CD14-positive monocyte (primary cell): ENCODE measurements at regions not wholly inside any gene's neighbourhood (a gene's known extent, or its start where the extent isn't known, plus 50 kb on each side); places are given as distances from the start of the nearest gene placed in this dataset.
A peak's percentile ranks its signal among the peaks of the same experiment; 100 is the strongest.

ENCODE experiments used
- DNase-seq, 3 donors: peaks; one replicate each; pipeline ENCODE4 v3.0.0-alpha.2; 2011 to 2022
- H2AFZ ChIP-seq: 2 replicates; pipeline ENCODE4 v1.6.0; 2012; ENCODE audit warnings: mild to moderate bottlenecking, low read depth, low read length, inconsistent platforms; ENCODE audit not compliant: insufficient read depth, poor library complexity, severe bottlenecking
- H3K27ac ChIP-seq, 2 donors: 1 replicate in 1 of 2; 2 replicates in 1 of 2; pipeline ENCODE4 v1.5.1; 2012 to 2013; ENCODE audit warnings: low read length in 2 of 2, control low read depth in 1 of 2, inconsistent platforms in 1 of 2, low read depth in 1 of 2, mild to moderate bottlenecking in 1 of 2
- H3K27me3 ChIP-seq, 2 donors: one replicate each; pipeline versions ENCODE4 v1.6.0 to v1.6.1; 2011 to 2013; ENCODE audit warnings: low read length in 2 of 2; ENCODE audit not compliant: control insufficient read depth in 2 of 2, insufficient read depth in 2 of 2
- H3K36me3 ChIP-seq, 2 donors: replicated peaks in 1 of 2; 1 replicate in 1 of 2; 2 replicates in 1 of 2; pipeline versions ENCODE4 v1.5.1 to v1.6.1; 2012 to 2013; ENCODE audit warnings: low read length in 2 of 2, control low read depth in 1 of 2, inconsistent platforms in 1 of 2, mild to moderate bottlenecking in 1 of 2; ENCODE audit not compliant: insufficient read depth in 2 of 2, control insufficient read depth in 1 of 2
- H3K4me1 ChIP-seq, 2 donors: 1 replicate in 1 of 2; 2 replicates in 1 of 2; pipeline versions ENCODE4 v1.5.1 to v1.6.1; 2012 to 2013; ENCODE audit warnings: low read length in 2 of 2, control low read depth in 1 of 2, inconsistent platforms in 1 of 2, mild to moderate bottlenecking in 1 of 2, moderate library complexity in 1 of 2; ENCODE audit not compliant: insufficient read depth in 2 of 2, control insufficient read depth in 1 of 2
- H3K4me2 ChIP-seq: replicated peaks from 2 replicates; pipeline ENCODE3; 2012; ENCODE audit warnings: low read length, moderate library complexity, mild to moderate bottlenecking; ENCODE audit not compliant: poor library complexity, severe bottlenecking; ENCODE audit errors: extremely low read depth
- H3K4me3 ChIP-seq, 3 experiments: fragments of 200-600 bp in 1 of 3; sonication (generic) in 1 of 3; replicated peaks in 1 of 3; 1 replicate in 2 of 3; 2 replicates in 1 of 3; pipeline ENCODE4 v1.5.1; 2011 to 2013; ENCODE audit warnings: low read length in 3 of 3, mild to moderate bottlenecking in 3 of 3, control low read depth in 2 of 3, low read depth in 2 of 3, inconsistent platforms in 1 of 3, moderate library complexity in 1 of 3
- H3K79me2 ChIP-seq: 2 replicates; pipeline ENCODE4 v1.6.0; 2012; ENCODE audit warnings: mild to moderate bottlenecking, control low read depth, inconsistent platforms, low read length, moderate library complexity; ENCODE audit not compliant: insufficient read depth
- H3K9ac ChIP-seq: 2 replicates; pipeline ENCODE4 v1.6.0; 2017; ENCODE audit warnings: low read length, mild to moderate bottlenecking; ENCODE audit not compliant: insufficient read depth, poor library complexity, severe bottlenecking
- H3K9me3 ChIP-seq, 2 donors: replicated peaks in 1 of 2; 1 replicate in 1 of 2; 2 replicates in 1 of 2; pipeline versions ENCODE4 v1.5.1 to v1.6.1; 2012 to 2013; ENCODE audit warnings: low read length in 2 of 2, control low read depth in 1 of 2; ENCODE audit not compliant: control insufficient read depth in 1 of 2, insufficient read depth in 1 of 2
- H4K20me1 ChIP-seq: 2 replicates; pipeline ENCODE4 v1.6.0; 2012; ENCODE audit warnings: mild to moderate bottlenecking, low read length, control low read depth, moderate library complexity; ENCODE audit not compliant: insufficient read depth
- H3K27ac Mint-ChIP-seq, 7 donors: one replicate each; pipeline ENCODE4 v1.8.0; 2020; ENCODE audit warnings: mild to moderate bottlenecking in 7 of 7, mixed read lengths in 7 of 7, moderate library complexity in 6 of 7, inconsistent platforms in 2 of 7
- H3K27me3 Mint-ChIP-seq, 3 donors: one replicate each; pipeline ENCODE4 v1.8.0; 2021 to 2022; ENCODE audit warnings: low read depth in 3 of 3, mild to moderate bottlenecking in 3 of 3, mixed read lengths in 3 of 3, moderate library complexity in 3 of 3, inconsistent platforms in 1 of 3
- H3K36me3 Mint-ChIP-seq, 2 donors: one replicate each; pipeline ENCODE4 v1.8.0; 2020; ENCODE audit warnings: mixed read lengths in 2 of 2, inconsistent platforms in 1 of 2, mild to moderate bottlenecking in 1 of 2
- H3K4me1 Mint-ChIP-seq: one replicate; pipeline ENCODE4 v1.8.0; 2020; ENCODE audit warnings: mild to moderate bottlenecking, mixed read lengths
- H3K4me3 Mint-ChIP-seq, 2 donors: one replicate each; pipeline ENCODE4 v1.8.0; 2020; ENCODE audit warnings: mild to moderate bottlenecking in 2 of 2, mixed read lengths in 2 of 2, moderate library complexity in 1 of 2
- H3K9me3 Mint-ChIP-seq, 7 donors: one replicate each; pipeline ENCODE4 v1.8.0; 2020 to 2022; ENCODE audit warnings: mixed read lengths in 7 of 7, mild to moderate bottlenecking in 6 of 7, moderate library complexity in 6 of 7, inconsistent platforms in 2 of 7
- WGBS: methylation state at CpG from one replicate; pipeline ENCODE4 v1.1.5; 2013; ENCODE audit warnings: missing lambda C conversion rate; ENCODE audit not compliant: insufficient coverage; 5-methylcytosine and 5-hydroxymethylcytosine counted together
- intact Hi-C, 2 donors: fragments of 100-400 bp; cut with micrococcal nuclease; formaldehyde crosslinking; loops; one replicate each; pipeline versions ENCODE4 v1.15.0 to v1.15.1; 2023
- TF ChIP-seq, protein P1 (sequence below): fragments of 200-600 bp; IDR thresholded peaks from one replicate; pipeline ENCODE4 v1.8.0; 2022; ENCODE audit warnings: antibody characterized with exemption, mild to moderate bottlenecking

DNA sequence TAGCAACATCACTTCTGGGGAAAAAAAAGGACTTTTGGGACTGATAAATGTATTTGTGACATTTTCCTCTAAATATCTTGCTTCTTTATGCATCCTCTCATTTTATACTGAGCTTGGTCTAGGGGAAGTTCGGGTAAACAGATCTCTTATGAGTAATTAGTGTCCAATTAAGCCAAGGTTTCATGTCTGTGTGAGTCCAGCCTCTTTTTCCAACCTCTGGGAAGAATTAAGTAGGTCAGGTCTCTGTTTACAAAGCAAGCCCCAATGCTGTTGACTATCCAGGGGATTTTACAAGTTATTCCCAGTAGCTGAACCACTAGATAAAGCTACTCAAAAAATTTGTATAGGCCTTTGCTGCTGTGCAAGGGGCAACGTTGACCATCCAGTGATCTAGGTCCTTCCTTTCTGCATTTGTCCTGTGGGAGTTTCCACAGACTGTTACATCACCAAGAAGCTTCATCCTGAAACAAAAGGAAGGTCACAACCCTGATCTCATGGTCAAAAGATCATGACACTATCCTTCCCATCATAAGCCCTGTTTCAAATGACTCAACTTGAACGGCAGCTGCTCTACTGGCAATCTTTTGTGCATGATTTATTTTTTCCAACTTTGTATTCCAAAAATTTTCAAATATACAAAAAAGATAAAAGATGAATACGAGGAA is 74.3 kb downstream of the ETS2 start:
- Mint-ChIP-seq H3K36me3 (peaks cover 0 to 4% of the 10 kb centered on the region in 2 donors), H3K27me3 (no peaks in the 10 kb centered on the region), H3K27ac (no peak overlapping the region), H3K9me3 (peaks cover 9 to 19% (median 13%) of the 10 kb centered on the region in 7 donors), H3K4me3 (no peak overlapping the region), H3K4me1 (peaks cover 34% of the 10 kb centered on the region)
- Histone ChIP-seq H3K4me3 (no peak overlapping the region), H3K27me3 (no peaks in the 10 kb centered on the region), H2AFZ (no peak overlapping the region), H3K27ac (no peak overlapping the region), H3K9ac (no peak overlapping the region), H3K4me1 (peaks cover 26 to 35% of the 10 kb centered on the region in 2 donors), H3K36me3 (no peaks in the 10 kb centered on the region), H3K79me2 (no peaks in the 10 kb centered on the region), H3K9me3 (peaks cover 5 to 11% of the 10 kb centered on the region in 2 donors), H4K20me1 (no peaks in the 10 kb centered on the region), H3K4me2 (no peak overlapping the region)
- TF ChIP-seq, protein P1, sequence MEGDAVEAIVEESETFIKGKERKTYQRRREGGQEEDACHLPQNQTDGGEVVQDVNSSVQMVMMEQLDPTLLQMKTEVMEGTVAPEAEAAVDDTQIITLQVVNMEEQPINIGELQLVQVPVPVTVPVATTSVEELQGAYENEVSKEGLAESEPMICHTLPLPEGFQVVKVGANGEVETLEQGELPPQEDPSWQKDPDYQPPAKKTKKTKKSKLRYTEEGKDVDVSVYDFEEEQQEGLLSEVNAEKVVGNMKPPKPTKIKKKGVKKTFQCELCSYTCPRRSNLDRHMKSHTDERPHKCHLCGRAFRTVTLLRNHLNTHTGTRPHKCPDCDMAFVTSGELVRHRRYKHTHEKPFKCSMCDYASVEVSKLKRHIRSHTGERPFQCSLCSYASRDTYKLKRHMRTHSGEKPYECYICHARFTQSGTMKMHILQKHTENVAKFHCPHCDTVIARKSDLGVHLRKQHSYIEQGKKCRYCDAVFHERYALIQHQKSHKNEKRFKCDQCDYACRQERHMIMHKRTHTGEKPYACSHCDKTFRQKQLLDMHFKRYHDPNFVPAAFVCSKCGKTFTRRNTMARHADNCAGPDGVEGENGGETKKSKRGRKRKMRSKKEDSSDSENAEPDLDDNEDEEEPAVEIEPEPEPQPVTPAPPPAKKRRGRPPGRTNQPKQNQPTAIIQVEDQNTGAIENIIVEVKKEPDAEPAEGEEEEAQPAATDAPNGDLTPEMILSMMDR = no peak
- intact Hi-C loops = no loop called here
- 75% methylated on average over 1 of the region's 4 CpGs for WGBS
- peak in 1 of 3 donors; percentile 51 for DNase-seq

DNA sequence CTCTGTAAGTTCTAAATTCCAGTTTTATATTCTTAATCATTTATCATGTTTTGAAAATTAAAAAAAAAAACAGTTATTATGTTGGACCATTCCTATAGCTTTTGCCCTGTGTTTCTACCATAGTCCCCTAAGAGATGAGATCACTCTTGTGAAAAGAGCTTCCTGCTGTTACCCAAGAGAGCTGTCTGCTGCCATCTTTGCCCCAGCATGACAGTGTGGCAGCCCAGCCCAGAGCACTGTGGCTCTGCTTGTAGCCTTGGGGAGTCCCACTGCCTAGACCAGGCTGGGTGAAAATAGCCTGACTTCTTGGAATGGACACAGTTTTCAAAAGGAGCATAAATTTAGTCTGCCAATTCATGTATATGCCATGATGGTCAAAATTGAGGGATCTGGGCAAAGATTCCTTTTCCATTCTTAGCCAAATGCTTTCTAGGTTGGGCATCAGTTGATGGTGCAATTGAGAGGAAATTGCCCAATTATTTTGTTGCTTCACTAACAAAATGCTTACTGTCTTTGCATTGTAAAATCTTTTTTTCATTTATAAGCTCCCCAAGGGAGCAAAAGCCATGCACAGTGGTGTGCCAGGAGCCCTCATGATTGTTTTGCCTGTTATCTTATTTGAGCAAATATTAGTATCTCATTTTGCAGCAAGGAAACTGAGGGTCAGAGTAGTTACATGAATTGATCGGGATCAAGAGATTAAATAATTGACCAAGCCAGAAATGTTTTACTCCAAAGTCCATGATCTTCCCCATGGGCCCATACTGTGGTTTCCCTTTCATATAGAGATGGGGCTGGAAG is 72.8 kb downstream of the ETS2 start:
- Histone ChIP-seq H3K4me3 (peak overlapping the region in 1 of 3 experiments; percentile 9), H3K36me3 (no peaks in the 10 kb centered on the region), H3K4me1 (peaks cover 30 to 40% of the 10 kb centered on the region in 2 donors), H3K9ac (no peak overlapping the region), H2AFZ (peak overlapping the region; percentile 51), H3K27me3 (no peaks in the 10 kb centered on the region), H3K4me2 (peak overlapping the region; percentile 8), H3K9me3 (peaks cover 5% of the 10 kb centered on the region in 2 donors), H3K27ac (peak overlapping the region; percentile 28 to 44), H4K20me1 (no peaks in the 10 kb centered on the region), H3K79me2 (no peaks in the 10 kb centered on the region)
- H3K9me3 Mint-ChIP-seq = peaks cover 7 to 14% (median 10%) of the 10 kb centered on the region in 7 donors
- TF ChIP-seq, protein P1 = no peak
- no peak overlapping the region for H3K4me3 Mint-ChIP-seq
- intact Hi-C loops = no loop called here
- peak; percentile 28 to 72 (median 30) for DNase-seq
- peaks cover 41% of the 10 kb centered on the region for H3K4me1 Mint-ChIP-seq
- peaks cover 0 to 4% of the 10 kb centered on the region in 2 donors for H3K36me3 Mint-ChIP-seq
- no peaks in the 10 kb centered on the region for H3K27me3 Mint-ChIP-seq
- peak overlapping the region in 6 of 7 donors; percentile 59 to 86 (median 82) for H3K27ac Mint-ChIP-seq
- WGBS = no CpG with 5 or more reads among the region's 1 CpG
